GM12878 (cell line): ENCODE measurements at regions not wholly inside any gene's neighbourhood (a gene's known extent, or its start where the extent isn't known, plus 50 kb on each side); places are given as distances from the start of the nearest gene placed in this dataset.

Source experiments
- ATAC-seq: fragments of 200-7000 bp; cut with Tn5 transposase; 3 replicates; pipeline ENCODE4 v1.9.1; 2020; ENCODE audit warnings: mild to moderate bottlenecking, moderate library complexity
- BruUV-seq: library from RNA; stranded (reverse); fragments of 400-500 nt; replicated peaks from 2 replicates; lab custom pipeline; 2021; lab: Mats Ljungman, UMichigan
- CTCF ChIA-PET: fragments of 300-600 bp; sonication (Branson Sonifier 250); formaldehyde crosslinking; extraction: SDS; loops from one replicate; lab custom pipeline; 2021; ENCODE audit warnings: inconsistent platforms; lab: Yijun Ruan, JAX
- POLR2A ChIA-PET: fragments of 350-600 bp; formaldehyde crosslinking; extraction: SDS; loops from one replicate; lab custom pipeline; 2021; ENCODE audit warnings: inconsistent platforms; lab: Charles Lee
- RAD21 ChIA-PET: fragments of 300-600 bp; sonication (Branson Sonifier 250); formaldehyde crosslinking; loops from one replicate; lab custom pipeline; 2023; ENCODE audit warnings: antibody characterized with exemption; ENCODE audit not compliant: unreplicated experiment; lab: Charles Lee
- SMC1A ChIA-PET: fragments of 300-600 bp; sonication (Branson Sonifier 250); formaldehyde crosslinking; loops from one replicate; lab custom pipeline; 2023; ENCODE audit not compliant: unreplicated experiment, uncharacterized antibody; lab: Charles Lee
- DNase-seq: peaks from one replicate; pipeline ENCODE4 v3.0.0-alpha.2; 2011; ENCODE audit warnings: low read depth, low spot score
- FAIRE-seq: peaks from 3 replicates; lab custom pipeline; 2011; peaks lifted over from hg19 to GRCh38; lab: Jason Lieb, UNC
- H2AFZ ChIP-seq: 2 replicates; pipeline ENCODE4 v1.6.0; 2011; ENCODE audit warnings: low read depth, low read length, control low read depth; ENCODE audit not compliant: control insufficient read depth
- H3K27ac ChIP-seq: 2 replicates; pipeline ENCODE4 v1.5.1; 2011; ENCODE audit warnings: control low read depth; ENCODE audit not compliant: control insufficient read depth, insufficient read depth
- H3K27me3 ChIP-seq, 2 experiments: replicated peaks in 1 of 2; 2 replicates each; pipeline versions ENCODE4 v1.6.0 to v1.6.1; 2011; ENCODE audit warnings: low read length in 1 of 2; ENCODE audit not compliant: control insufficient read depth in 2 of 2, insufficient read depth in 2 of 2
- H3K36me3 ChIP-seq, 2 experiments: 2 replicates each; pipeline ENCODE4 v1.5.1; 2011; ENCODE audit warnings: low read length in 1 of 2; ENCODE audit not compliant: control insufficient read depth in 2 of 2, insufficient read depth in 2 of 2
- H3K4me1 ChIP-seq: 2 replicates; pipeline ENCODE4 v1.6.1; 2011; ENCODE audit warnings: mild to moderate bottlenecking, low read length, moderate library complexity, mixed read lengths; ENCODE audit not compliant: control insufficient read depth, insufficient read depth
- H3K4me2 ChIP-seq: 2 replicates; pipeline ENCODE4 v1.6.0; 2011; ENCODE audit warnings: control low read depth; ENCODE audit not compliant: control insufficient read depth, insufficient read depth
- H3K4me3 ChIP-seq: fragments of 200-600 bp; sonication (generic); 2 replicates; pipeline ENCODE4 v1.5.1; 2016
- H3K79me2 ChIP-seq: 2 replicates; pipeline ENCODE4 v1.6.0; 2011; ENCODE audit warnings: low read length; ENCODE audit not compliant: control insufficient read depth, insufficient read depth
- H3K9ac ChIP-seq: 2 replicates; pipeline ENCODE4 v1.8.0; 2011; ENCODE audit warnings: low read length, control low read depth, mixed read lengths; ENCODE audit not compliant: control insufficient read depth, insufficient read depth
- H3K9me3 ChIP-seq: replicated peaks from 3 replicates; pipeline ENCODE4 v1.5.1; 2011; ENCODE audit warnings: mild to moderate bottlenecking, low read length; ENCODE audit not compliant: control insufficient read depth, insufficient read depth
- H4K20me1 ChIP-seq: 2 replicates; pipeline ENCODE4 v1.6.0; 2011; ENCODE audit not compliant: control insufficient read depth, insufficient read depth
- CBX3 ChIP-seq: fragments of 200-600 bp; sonication (generic); IDR thresholded peaks from 2 replicates; pipeline ENCODE4 v1.6.1; 2016; ENCODE audit warnings: low read depth, borderline replicate concordance
- CTCF ChIP-seq, 3 experiments: IDR thresholded peaks in 2 of 3; conservative IDR thresholded peaks in 1 of 3; 2 replicates each; pipeline ENCODE4 v1.5.1; 2011; ENCODE audit warnings: low read depth in 3 of 3, low read length in 3 of 3, mild to moderate bottlenecking in 3 of 3, control low read depth in 2 of 3, moderate library complexity in 2 of 3, inconsistent platforms in 1 of 3, mixed read lengths in 1 of 3; ENCODE audit not compliant: control insufficient read depth in 2 of 3, insufficient read depth in 1 of 3; ENCODE audit errors: extremely low read depth in 1 of 3
- DPF2 ChIP-seq: fragments of 450-650 bp; IDR thresholded peaks from 2 replicates; pipeline ENCODE4 v1.6.1; 2017; ENCODE audit warnings: mild to moderate bottlenecking
- ESRRA ChIP-seq: IDR thresholded peaks from 2 replicates; pipeline ENCODE4 v1.6.1; 2012; ENCODE audit warnings: mild to moderate bottlenecking, low read length, improper control_type of control experiment
- IRF4 ChIP-seq: IDR thresholded peaks from 2 replicates; pipeline ENCODE4 v1.6.1; 2011; ENCODE audit warnings: low read depth, low read length
- NBN ChIP-seq: fragments of 450-650 bp; IDR thresholded peaks from 2 replicates; pipeline ENCODE4 v1.6.1; 2016
- YBX1 ChIP-seq: fragments of 450-650 bp; IDR thresholded peaks from 2 replicates; pipeline ENCODE4 v1.6.1; 2016; ENCODE audit warnings: antibody characterized with exemption
- WGBS: methylation state at CpG from one replicate; pipeline ENCODE4 v1.1.6; 2016; ENCODE audit warnings: low lambda C conversion rate; ENCODE audit not compliant: insufficient replicate concordance, insufficient coverage; ENCODE audit errors: missing lambda C conversion rate; 5-methylcytosine and 5-hydroxymethylcytosine counted together
- in situ Hi-C: fragments of 300-500 bp; cut with MboI; formaldehyde crosslinking; loops from 9 replicates; pipeline ENCODE4 v1.14.3; 2018; ENCODE audit warnings: mixed read lengths
- intact Hi-C: fragments of 100-400 bp; cut with micrococcal nuclease; formaldehyde crosslinking; loops from one replicate; pipeline ENCODE4 v1.14.2; 2022; ENCODE audit not compliant: unreplicated experiment

GRCh38 chr7:125436220-125436619 lies 506.6 kb upstream of the POT1 start:
- no peak overlapping the region for H3K27ac ChIP-seq
- in situ Hi-C loops, result no loop called here
- TF ChIP-seq NBN, result no peak
- no peak for TF ChIP-seq CTCF (IDR thresholded peaks at IDR 0.05 in 2 of 3, conservative IDR thresholded peaks at IDR 0.05 in 1 of 3; ENCODE audit: control insufficient read depth in 2 of 3, extremely low read depth in 1 of 3, insufficient read depth in 1 of 3, low read depth in 3 of 3, low read length in 3 of 3)
- no peak for TF ChIP-seq CBX3
- TF ChIP-seq ESRRA, result no peak
- no peak for TF ChIP-seq DPF2
- TF ChIP-seq YBX1, result no peak
- TF ChIP-seq IRF4, result no peak
- TF ChIP-seq, all 136 proteins: peak for 0
- FAIRE-seq (no peak), DNase-seq (no peak), ATAC-seq (peak; percentile 82)
- no peaks in the 10 kb centered on the region for H3K36me3 ChIP-seq
- H3K9me3 ChIP-seq, result no peaks in the 10 kb centered on the region
- no peak overlapping the region for H3K4me3 ChIP-seq
- H3K27me3 ChIP-seq, result no peaks in the 10 kb centered on the region
- POLR2A ChIA-PET, result no interaction called here
- no TSS peak for BruUV-seq
- H4K20me1 ChIP-seq, result no peaks in the 10 kb centered on the region
- no peak overlapping the region for H3K9ac ChIP-seq
- no peak overlapping the region for H3K4me2 ChIP-seq
- no peaks in the 10 kb centered on the region for H3K4me1 ChIP-seq
- H3K79me2 ChIP-seq, result no peaks in the 10 kb centered on the region
- RAD21 ChIA-PET, result interaction anchor here (1.0 kb wide), 1 partner anchor 11 kb away, joined by 4 read pairs; no protein-coding TSS in a partner anchor
- intact Hi-C loops, result no loop called here
- 0% methylated on average over 1 of the region's 1 CpG for WGBS
- SMC1A ChIA-PET, result interaction anchor here (1.1 to 1.6 kb wide), 3 partner anchors 10 to 20 kb away, joined by 3 to 8 read pairs (median 6); no protein-coding TSS in a partner anchor
- H2AFZ ChIP-seq, result no peak overlapping the region
- CTCF ChIA-PET, result no interaction called here
